HepG2 (cell line): ENCODE measurements at regions not wholly inside any gene's neighbourhood (a gene's known extent, or its start where the extent isn't known, plus 50 kb on each side); places are given as distances from the start of the nearest gene placed in this dataset.

ENCODE experiments used
- ATAC-seq: fragments of 200-7000 bp; cut with Tn5 transposase; 3 replicates; pipeline ENCODE4 v1.9.1; 2020; ENCODE audit warnings: mild to moderate bottlenecking, moderate library complexity
- BruUV-seq: library from RNA; stranded (reverse); fragments of 400-500 nt; replicated peaks from 2 replicates; lab custom pipeline; 2021; lab: Mats Ljungman, UMichigan
- CTCF ChIA-PET: fragments of 300-600 bp; formaldehyde crosslinking; extraction: SDS; loops from one replicate; lab custom pipeline; 2021; ENCODE audit warnings: low total read pairs, inconsistent platforms, low intra/inter-chr PET ratio; lab: Yijun Ruan, JAX
- POLR2A ChIA-PET: fragments of 350-600 bp; sonication (Branson Sonifier 250); formaldehyde crosslinking; loops from one replicate; lab custom pipeline; 2020; ENCODE audit warnings: antibody characterized with exemption, inconsistent platforms; lab: Yijun Ruan, JAX
- DNase-seq: peaks from one replicate; pipeline ENCODE4 v3.0.0-alpha.2; 2015; ENCODE audit warnings: low spot score
- FAIRE-seq: peaks from 3 replicates; lab custom pipeline; 2011; peaks lifted over from hg19 to GRCh38; lab: Jason Lieb, UNC
- H2AFZ ChIP-seq: one replicate; pipeline ENCODE4 v1.6.1; 2011; ENCODE audit warnings: low read length, inconsistent platforms
- H3K27ac ChIP-seq: fragments of 300-600 bp; 3 replicates; pipeline ENCODE4 v1.8.0; 2011; ENCODE audit warnings: mixed run types, mild to moderate bottlenecking, mixed read lengths, low read length, inconsistent platforms; ENCODE audit not compliant: insufficient read depth; ENCODE audit errors: extremely low read length
- H3K27me3 ChIP-seq, 2 experiments: fragments of 200-600 bp in 1 of 2; 2 replicates in 1 of 2; 3 replicates in 1 of 2; pipeline versions ENCODE4 v1.6.0 to v1.8.0; 2011; ENCODE audit warnings: low read length in 2 of 2, mild to moderate bottlenecking in 2 of 2, moderate library complexity in 2 of 2, inconsistent platforms in 1 of 2; ENCODE audit not compliant: insufficient read depth in 2 of 2, control insufficient read depth in 1 of 2
- H3K36me3 ChIP-seq, 2 experiments: fragments of 200-600 bp in 1 of 2; replicated peaks in 1 of 2; 2 replicates in 1 of 2; 3 replicates in 1 of 2; pipeline versions ENCODE4 v1.5.1 to v1.8.0; 2011; ENCODE audit warnings: low read length in 2 of 2, inconsistent platforms in 1 of 2; ENCODE audit not compliant: insufficient read depth in 2 of 2, control insufficient read depth in 1 of 2
- H3K4me1 ChIP-seq: 2 replicates; pipeline ENCODE4 v1.5.1; 2012; ENCODE audit warnings: low read length, inconsistent platforms; ENCODE audit not compliant: insufficient read depth
- H3K4me2 ChIP-seq: 2 replicates; pipeline ENCODE4 v1.6.0; 2011; ENCODE audit warnings: low read depth, low read length, inconsistent platforms
- H3K4me3 ChIP-seq, 3 experiments: fragments of 200-600 bp in 1 of 3; sonication (generic), shearing (Covaris generic) in 1 of 3; replicated peaks in 1 of 3; 2 replicates each; pipeline ENCODE4 v1.5.1; 2011 to 2016; ENCODE audit warnings: low read length in 3 of 3, inconsistent platforms in 2 of 3, low read depth in 2 of 3, mild to moderate bottlenecking in 2 of 3, control low read depth in 1 of 3, mixed read lengths in 1 of 3; ENCODE audit not compliant: insufficient read depth in 1 of 3
- H3K79me2 ChIP-seq: one replicate; pipeline ENCODE4 v1.6.1; 2011; ENCODE audit warnings: low read length, inconsistent platforms; ENCODE audit not compliant: insufficient read depth
- H3K9ac ChIP-seq: 2 replicates; pipeline ENCODE4 v1.6.0; 2011; ENCODE audit warnings: mild to moderate bottlenecking, low read depth, low read length, inconsistent platforms; ENCODE audit not compliant: insufficient read depth
- H3K9me3 ChIP-seq: 2 replicates; pipeline ENCODE4 v1.5.1; 2012; ENCODE audit warnings: mild to moderate bottlenecking, low read length
- H4K20me1 ChIP-seq: 2 replicates; pipeline ENCODE4 v1.6.0; 2011; ENCODE audit warnings: inconsistent platforms, mild to moderate bottlenecking, low read length, moderate library complexity; ENCODE audit not compliant: insufficient read depth
- BRD4 ChIP-seq: sonication (generic); formaldehyde crosslinking; IDR thresholded peaks from 2 replicates; pipeline ENCODE4 v1.4.0; 2020; ENCODE audit warnings: missing genetic modification reagents
- CBX2 ChIP-seq, 2 experiments: fragments of 200-600 bp in 1 of 2; sonication (generic); formaldehyde crosslinking in 1 of 2; IDR thresholded peaks; 2 replicates each; pipeline versions ENCODE4 v1.7.0 to v1.8.1; 2018 to 2022; ENCODE audit warnings: low read depth in 2 of 2, low read length in 1 of 2, mild to moderate bottlenecking in 1 of 2, missing genetic modification reagents in 1 of 2
- CREBL2 ChIP-seq: sonication (generic); formaldehyde crosslinking; IDR thresholded peaks from 2 replicates; pipeline ENCODE4 v1.8.1; 2023; ENCODE audit warnings: missing genetic modification reagents, mild to moderate bottlenecking, borderline replicate concordance
- EED ChIP-seq: sonication (generic); formaldehyde crosslinking; IDR thresholded peaks from 2 replicates; pipeline ENCODE4 v1.5.0; 2020; ENCODE audit warnings: mild to moderate bottlenecking, missing genetic modification reagents
- EHMT2 ChIP-seq: fragments of 200-600 bp; sonication (generic); IDR thresholded peaks from 2 replicates; pipeline ENCODE4 v1.7.0; 2017; ENCODE audit warnings: antibody characterized with exemption, low read depth, low read length, borderline replicate concordance
- HOXA9 ChIP-seq: sonication (generic); formaldehyde crosslinking; IDR thresholded peaks from 2 replicates; pipeline ENCODE4 v1.8.1; 2022; ENCODE audit warnings: missing genetic modification reagents, mild to moderate bottlenecking, moderate library complexity, borderline replicate concordance
- MIXL1 ChIP-seq: IDR thresholded peaks from 2 replicates; pipeline ENCODE4 v1.6.1; 2016
- RBAK ChIP-seq: sonication (generic); formaldehyde crosslinking; IDR thresholded peaks from 2 replicates; pipeline ENCODE4 v1.5.1; 2020; ENCODE audit warnings: mild to moderate bottlenecking, missing genetic modification reagents
- SP1 ChIP-seq, 2 experiments: fragments of 450-650 bp in 1 of 2; sonication (generic) in 1 of 2; formaldehyde crosslinking in 1 of 2; IDR thresholded peaks; 2 replicates each; pipeline versions ENCODE4 v1.4.0 to v1.6.1; 2016 to 2020; ENCODE audit warnings: missing genetic modification reagents in 1 of 2
- TAF15 ChIP-seq: fragments of 200-400 bp; formaldehyde crosslinking; IDR thresholded peaks from one replicate; pipeline ENCODE4 v1.6.1; 2018; ENCODE audit warnings: mild to moderate bottlenecking, low read depth, low read length; ENCODE audit not compliant: poor library complexity, severe bottlenecking
- TBL1XR1 ChIP-seq: fragments of 150-350 bp; IDR thresholded peaks from 2 replicates; pipeline ENCODE4 v1.6.1; 2014; ENCODE audit warnings: borderline replicate concordance, low read length; ENCODE audit not compliant: partially characterized antibody
- TFDP2 ChIP-seq: sonication (generic); formaldehyde crosslinking; IDR thresholded peaks from 2 replicates; pipeline ENCODE4 v1.4.0; 2020; ENCODE audit warnings: missing genetic modification reagents
- THAP11 ChIP-seq: IDR thresholded peaks from 2 replicates; pipeline ENCODE4 v1.6.1; 2016; ENCODE audit warnings: missing biosample characterization, missing genetic modification reagents
- THAP8 ChIP-seq: sonication (generic); formaldehyde crosslinking; IDR thresholded peaks from 2 replicates; pipeline ENCODE4 v1.5.1; 2020; ENCODE audit warnings: missing genetic modification reagents, mild to moderate bottlenecking, borderline replicate concordance
- ZBTB20 ChIP-seq: sonication (generic); formaldehyde crosslinking; IDR thresholded peaks from 2 replicates; pipeline ENCODE4 v1.8.1; 2023; ENCODE audit warnings: missing genetic modification reagents, low read depth, mild to moderate bottlenecking, borderline replicate concordance
- ZBTB7B ChIP-seq: sonication (generic); formaldehyde crosslinking; IDR thresholded peaks from 2 replicates; pipeline ENCODE4 v1.4.0; 2020; ENCODE audit warnings: missing genetic modification reagents
- ZNF335 ChIP-seq: sonication (generic); formaldehyde crosslinking; IDR thresholded peaks from 2 replicates; pipeline ENCODE4 v1.4.0; 2020; ENCODE audit warnings: missing genetic modification reagents
- ZNF563 ChIP-seq: sonication (generic); formaldehyde crosslinking; IDR thresholded peaks from 2 replicates; pipeline ENCODE4 v1.8.0; 2022; ENCODE audit warnings: mild to moderate bottlenecking, moderate library complexity, missing genetic modification reagents
- ZNF777 ChIP-seq: sonication (generic); formaldehyde crosslinking; IDR thresholded peaks from 2 replicates; pipeline ENCODE4 v1.4.0; 2020; ENCODE audit warnings: missing genetic modification reagents
- ZSCAN9 ChIP-seq: IDR thresholded peaks from 2 replicates; pipeline ENCODE4 v1.6.1; 2016; ENCODE audit warnings: borderline replicate concordance
- WGBS: methylation state at CpG from one replicate; pipeline ENCODE4 v1.1.6; 2017; ENCODE audit warnings: low lambda C conversion rate; 5-methylcytosine and 5-hydroxymethylcytosine counted together
- in situ Hi-C: cut with HindIII; loops from 2 replicates; pipeline ENCODE4 v1.10.0; 2017; ENCODE audit warnings: low pct_unique_long_range_greater_than_20kb; ENCODE audit not compliant: extremely low pct_ligation_motif_present
- intact Hi-C: fragments of 100-400 bp; cut with micrococcal nuclease; formaldehyde crosslinking; loops from one replicate; pipeline ENCODE4 v1.10.0; 2022; ENCODE audit not compliant: unreplicated experiment

GRCh38 chr14:48826058-48826457 is 760.1 kb downstream of the RPS29 start:
- no peak overlapping the region for H3K9ac ChIP-seq
- in situ Hi-C loops = no loop called here
- POLR2A ChIA-PET = no interaction called here

More at GRCh38 chr14:48826058-48826457, 760.1 kb downstream of the RPS29 start:
- H3K4me2 ChIP-seq = no peak overlapping the region
- peaks cover 31% of the 10 kb centered on the region for H3K9me3 ChIP-seq
- H3K27ac ChIP-seq = no peak overlapping the region
- intact Hi-C loops = no loop called here
- H4K20me1 ChIP-seq = no peaks in the 10 kb centered on the region
- ATAC-seq (no peak), DNase-seq (no peak), FAIRE-seq (no peak)
- TF ChIP-seq BRD4 (CRISPR knock-in tag) (no peak), RBAK (CRISPR knock-in tag) (no peak), TAF15 (no peak), ZNF335 (CRISPR knock-in tag) (no peak), CREBL2 (CRISPR knock-in tag) (no peak), EHMT2 (no peak), CBX2 (IDR thresholded peaks at IDR 0.05; ENCODE audit: low read depth, low read length) (no peak), CBX2 (CRISPR knock-in tag; IDR thresholded peaks at IDR 0.05; ENCODE audit: low read depth) (no peak), SP1 (IDR thresholded peaks at IDR 0.05) (no peak), SP1 (CRISPR knock-in tag; IDR thresholded peaks at IDR 0.05) (no peak), ZNF777 (CRISPR knock-in tag) (no peak), TBL1XR1 (no peak), THAP11 (CRISPR knock-in tag) (no peak), ZBTB7B (CRISPR knock-in tag) (no peak), ZBTB20 (CRISPR knock-in tag) (no peak), ZNF563 (no peak), THAP8 (CRISPR knock-in tag) (no peak), TFDP2 (CRISPR knock-in tag) (no peak), EED (CRISPR knock-in tag) (no peak), HOXA9 (CRISPR knock-in tag) (no peak), ZSCAN9 (no peak), MIXL1 (CRISPR knock-in tag) (no peak)
- no TSS peak for BruUV-seq
- H2AFZ ChIP-seq = no peak overlapping the region
- WGBS = 41% methylated on average over 3 of the region's 3 CpGs
- H3K4me1 ChIP-seq = no peaks in the 10 kb centered on the region
- H3K79me2 ChIP-seq = no peaks in the 10 kb centered on the region
- CTCF ChIA-PET = no interaction called here
- no peaks in the 10 kb centered on the region for H3K36me3 ChIP-seq
- H3K27me3 ChIP-seq = no peaks in the 10 kb centered on the region
- no peak overlapping the region for H3K4me3 ChIP-seq
